Fibroblast of skin of left biceps (primary cell): ENCODE measurements at regions not wholly inside any gene's neighbourhood (a gene's known extent, or its start where the extent isn't known, plus 50 kb on each side); places are given as distances from the start of the nearest gene placed in this dataset.
A peak's percentile ranks its signal among the peaks of the same experiment; 100 is the strongest.
"Not testable (repeated sequence)": the region's sequence is repeated elsewhere in the genome, so short reads cannot be mapped to it uniquely, and the experiment has no call there.

ENCODE experiments used
- DNase-seq, 2 experiments: peaks; one replicate each; pipeline ENCODE4 v3.0.0-alpha.2; 2013; ENCODE audit warnings: low read depth in 2 of 2

DNA sequence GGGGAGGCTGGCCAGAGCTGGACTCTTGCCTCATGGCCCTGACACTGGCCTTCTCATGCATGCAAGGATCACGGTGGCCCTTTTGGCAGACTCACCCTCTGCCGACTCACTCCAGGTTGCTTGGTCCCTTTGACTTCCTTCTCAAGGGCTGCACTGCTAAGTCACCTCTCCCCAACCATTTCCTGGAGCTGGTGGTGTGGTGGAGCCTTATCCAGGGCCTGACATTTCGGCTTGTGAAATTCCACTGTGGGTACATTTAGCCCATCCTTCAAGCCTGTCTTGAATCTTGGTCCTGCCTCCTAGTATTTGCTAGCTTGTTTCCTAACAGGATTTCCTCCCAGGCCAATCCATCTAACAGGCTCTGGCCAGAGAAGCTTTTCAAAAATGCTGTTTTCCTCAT, 52.6 kb upstream of the JUN start:
- DNase-seq: no peak

DNA sequence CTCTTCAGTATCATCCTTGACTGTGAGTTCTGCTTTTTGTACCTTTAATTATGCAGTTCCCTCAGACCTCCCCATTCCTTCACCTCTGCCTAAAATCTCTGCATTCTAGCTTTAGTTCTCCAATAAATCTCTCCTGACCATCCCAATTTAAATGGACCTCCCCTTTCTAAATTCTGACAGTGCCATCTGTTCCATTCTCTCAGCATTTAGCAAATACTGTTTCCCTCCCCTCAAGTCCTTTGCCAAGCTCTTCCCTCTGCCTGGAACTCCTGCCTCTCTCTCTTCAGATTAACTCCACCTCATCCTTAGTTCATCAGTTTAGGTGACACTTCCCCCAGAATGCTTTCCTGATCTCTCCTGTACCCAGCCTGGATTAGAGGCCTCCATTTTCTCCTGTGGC, 54.0 kb upstream of the JUN start:
- DNase-seq: no peak

DNA sequence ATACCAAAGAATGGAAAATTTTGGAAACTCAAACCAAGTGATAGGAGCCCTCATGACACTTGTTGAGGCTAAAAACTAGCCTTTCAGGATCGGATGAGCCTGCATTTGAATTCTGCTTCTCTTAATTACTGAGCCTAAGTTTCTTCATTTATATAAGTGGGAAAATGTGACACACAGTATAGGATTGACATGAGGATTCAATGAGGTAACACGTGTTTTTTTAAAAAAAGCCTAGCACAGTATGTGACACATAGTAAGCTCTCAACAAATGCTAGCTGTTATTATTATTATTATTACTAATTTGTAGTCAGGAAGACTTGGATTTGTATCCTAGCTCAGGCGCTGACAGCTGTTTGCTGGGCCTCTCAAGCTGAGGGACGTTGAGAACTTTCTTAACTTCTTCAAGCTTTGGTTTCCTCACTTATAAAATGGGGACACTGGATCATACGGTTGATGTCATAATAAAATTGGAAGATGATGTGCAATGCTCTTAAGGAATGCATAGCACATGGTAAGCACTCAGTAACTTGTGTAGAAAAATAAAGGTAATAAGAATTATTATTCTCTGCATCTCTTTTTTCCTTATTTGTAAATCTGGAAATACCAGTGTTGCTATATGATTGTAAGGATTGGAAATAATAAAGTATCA, 55.4 kb upstream of the JUN start:
- DNase-seq: no peak

DNA sequence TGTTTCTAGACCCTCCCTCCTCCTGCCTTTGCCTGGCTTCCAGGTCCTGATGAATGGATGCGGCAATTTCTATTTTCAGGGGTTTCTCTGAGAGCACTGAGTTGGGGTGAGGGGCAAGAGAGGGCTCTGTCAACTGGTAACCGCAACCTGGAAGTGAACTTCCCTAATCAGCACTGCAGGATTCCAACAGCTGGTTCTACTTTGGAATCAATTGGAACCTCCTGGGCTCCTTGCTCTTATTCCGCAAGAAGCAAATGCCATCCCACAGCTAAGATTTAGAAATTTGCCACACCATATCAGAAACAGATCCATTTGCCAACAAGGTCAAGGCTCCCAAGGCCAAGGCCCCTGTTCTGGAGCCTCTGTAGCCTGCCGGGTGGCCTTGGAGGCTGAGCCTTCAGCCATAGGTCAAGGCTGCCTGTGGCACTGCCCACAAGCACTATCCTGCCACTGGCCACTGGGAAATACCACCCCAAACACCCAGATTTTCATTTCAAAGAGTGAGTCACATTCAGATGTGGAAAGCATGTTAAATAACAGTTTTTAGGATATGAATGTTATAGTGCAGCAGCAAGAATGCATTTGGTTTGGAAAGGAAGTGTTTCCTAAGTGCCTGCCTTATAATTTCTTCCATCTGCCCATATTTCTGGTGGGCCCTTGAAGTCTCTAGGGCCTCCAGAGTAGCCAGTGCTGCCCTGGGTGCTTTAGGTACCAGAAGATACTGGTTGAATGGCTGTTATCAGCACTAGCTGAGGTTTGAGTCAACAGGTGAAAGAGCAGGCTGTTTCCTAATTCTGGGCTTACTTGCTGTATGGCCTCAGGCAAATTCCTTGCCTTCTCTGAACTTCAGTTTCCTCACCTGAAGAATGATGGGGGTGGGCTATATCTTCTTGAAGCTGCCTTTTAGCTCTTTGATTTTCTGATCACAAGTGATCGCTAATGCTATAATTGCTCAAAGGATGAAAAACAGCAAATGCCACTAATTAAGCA, 56.3 kb upstream of the JUN start:
- DNase-seq: peak in 1 of 2 experiments; percentile 49

DNA sequence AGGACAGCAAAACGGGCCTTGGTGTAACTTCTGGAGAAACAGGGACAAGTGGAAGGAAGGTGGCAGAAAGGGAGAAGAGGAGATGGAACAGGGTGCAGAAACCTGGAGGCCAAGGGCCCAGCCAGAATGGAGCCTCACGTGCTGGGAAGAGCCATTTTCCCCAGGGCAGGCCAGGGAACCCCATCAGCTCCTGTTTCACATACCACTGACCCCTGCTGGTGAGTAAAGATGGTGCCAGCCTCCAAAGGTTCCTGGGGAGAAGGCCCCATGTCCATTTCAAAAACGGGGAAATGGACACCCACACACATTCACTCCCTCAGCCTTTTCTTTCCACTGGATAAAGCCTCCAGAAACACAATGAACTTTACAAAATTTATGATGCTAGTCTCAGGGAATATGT, 57.6 kb upstream of the JUN start:
- DNase-seq: no peak

DNA sequence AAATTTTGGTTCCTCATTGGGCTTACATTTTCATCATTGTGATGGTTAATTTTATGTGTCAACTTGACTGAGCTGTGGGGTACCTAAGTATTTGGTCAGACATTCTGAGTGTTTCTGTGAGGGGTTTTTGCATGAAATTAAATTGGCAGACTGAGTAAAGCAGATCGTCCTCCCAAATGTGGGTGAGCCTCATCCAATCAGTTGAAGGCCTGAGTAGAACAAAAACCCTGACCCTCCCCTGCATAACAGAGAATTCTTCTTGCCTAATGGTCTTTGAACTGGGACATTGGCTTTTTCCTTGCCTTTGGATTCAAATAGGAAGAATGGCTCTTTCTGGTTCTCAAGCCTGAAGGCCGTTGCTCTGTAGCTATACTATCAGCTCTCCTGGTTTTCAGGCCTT, 59.1 kb upstream of the JUN start:
- no peak for DNase-seq

DNA sequence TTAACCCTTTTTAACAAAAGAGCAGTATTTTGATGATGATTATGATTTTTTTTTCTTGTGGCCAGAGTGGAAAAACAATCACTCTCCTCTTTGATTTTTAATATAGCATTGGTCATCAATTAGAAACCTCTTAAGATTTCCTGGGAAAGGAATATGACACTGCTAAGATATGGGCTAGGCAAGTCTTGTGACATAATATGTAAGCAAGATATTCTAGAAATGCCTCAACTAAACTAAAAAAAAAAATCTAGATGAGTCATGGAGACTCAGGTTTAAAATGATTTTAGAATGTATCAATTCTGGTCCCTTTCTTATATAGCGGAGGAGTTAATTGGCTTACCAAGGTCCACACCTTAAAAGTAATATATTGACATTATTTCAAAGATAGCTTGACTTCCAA, 60.3 kb upstream of the JUN start:
- DNase-seq: no peak

DNA sequence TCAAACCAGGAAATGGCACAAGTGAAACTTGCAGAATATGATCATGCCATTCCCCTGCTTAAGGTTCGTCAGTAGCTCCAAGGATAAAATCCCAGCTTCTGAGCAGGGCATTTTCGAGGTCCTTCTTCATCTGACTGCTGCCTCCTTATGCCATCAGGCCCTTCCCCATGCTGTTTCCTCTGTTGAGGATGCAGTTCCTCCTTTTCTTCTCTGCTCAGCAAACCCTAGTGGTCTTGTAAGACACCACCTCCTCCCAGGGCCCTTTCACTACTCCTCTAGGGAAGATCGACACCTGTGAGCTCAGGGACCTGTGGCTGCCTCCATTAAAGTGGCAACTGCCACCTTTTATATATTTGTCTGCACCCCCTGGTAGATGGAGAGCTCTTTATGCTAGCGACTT, 62.1 kb upstream of the JUN start:
- DNase-seq: no peak

DNA sequence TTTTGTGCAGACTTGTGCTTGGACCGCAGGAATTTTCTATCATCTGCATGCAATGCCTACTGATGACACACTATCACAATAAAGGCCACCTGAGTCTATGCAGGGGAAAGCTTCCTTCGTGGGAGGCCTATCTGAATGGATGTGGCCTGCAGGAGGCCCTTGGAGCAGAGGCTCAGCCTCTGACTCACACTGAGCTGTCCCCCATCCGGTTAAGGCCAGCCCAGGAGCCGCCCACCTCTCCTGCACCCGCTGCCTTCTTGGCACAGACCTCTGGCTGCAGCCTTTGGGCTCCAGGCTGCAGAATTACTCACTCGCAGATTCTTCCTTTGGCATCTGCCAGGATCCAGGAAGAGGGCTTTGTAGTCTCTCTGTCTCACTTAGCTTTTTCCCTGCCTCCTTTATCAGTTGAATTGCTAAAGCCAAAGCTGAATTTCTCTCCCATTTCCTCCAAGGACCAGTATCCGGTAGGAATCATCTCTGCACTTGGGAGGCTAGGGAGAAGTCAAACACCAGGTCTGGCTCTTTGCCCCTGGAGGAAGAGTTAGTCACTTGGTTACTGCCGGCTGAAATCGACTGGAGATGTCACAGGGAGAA, 65.1 kb upstream of the JUN start:
- peak; percentile 94 to 95 for DNase-seq

DNA sequence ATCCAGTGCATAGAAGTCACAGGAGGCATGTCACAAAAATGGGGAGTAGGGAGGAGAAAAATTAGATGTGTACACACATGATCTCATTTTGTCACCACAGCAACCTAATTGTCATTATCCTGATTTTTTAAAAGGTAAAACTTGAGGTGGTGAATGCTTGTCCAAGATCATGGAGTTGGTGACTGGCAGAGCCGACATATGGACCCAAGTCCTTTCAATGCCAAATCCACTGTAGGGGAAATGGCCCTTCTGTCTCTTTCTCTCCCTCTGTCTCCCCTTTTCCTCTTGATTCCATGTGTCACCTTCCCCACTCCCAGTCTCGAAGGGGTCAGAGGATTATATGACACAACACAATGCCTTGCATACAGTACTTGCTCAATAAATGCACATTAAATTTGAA, 65.7 kb upstream of the JUN start:
- DNase-seq: no peak

DNA sequence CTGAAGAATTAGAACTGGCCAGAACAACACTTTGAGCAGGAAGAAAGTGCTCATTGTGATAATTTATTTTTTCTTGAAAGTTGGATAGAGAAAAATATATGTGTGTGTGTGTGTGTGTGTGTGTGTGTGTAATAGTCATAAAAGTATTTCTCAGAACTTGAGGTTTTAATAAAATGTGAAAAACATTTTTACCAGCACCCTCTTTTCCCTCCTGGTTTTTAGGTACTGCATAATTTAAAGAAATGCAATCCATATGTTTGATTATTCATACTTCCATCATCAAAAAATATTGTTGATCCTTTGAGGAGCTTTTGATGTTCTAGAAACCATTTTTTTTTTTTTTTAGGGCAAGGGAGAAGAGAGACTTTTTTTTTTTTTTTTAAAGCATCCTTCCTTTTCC, 66.8 kb upstream of the JUN start:
- DNase-seq: peak; percentile 59 to 80

DNA sequence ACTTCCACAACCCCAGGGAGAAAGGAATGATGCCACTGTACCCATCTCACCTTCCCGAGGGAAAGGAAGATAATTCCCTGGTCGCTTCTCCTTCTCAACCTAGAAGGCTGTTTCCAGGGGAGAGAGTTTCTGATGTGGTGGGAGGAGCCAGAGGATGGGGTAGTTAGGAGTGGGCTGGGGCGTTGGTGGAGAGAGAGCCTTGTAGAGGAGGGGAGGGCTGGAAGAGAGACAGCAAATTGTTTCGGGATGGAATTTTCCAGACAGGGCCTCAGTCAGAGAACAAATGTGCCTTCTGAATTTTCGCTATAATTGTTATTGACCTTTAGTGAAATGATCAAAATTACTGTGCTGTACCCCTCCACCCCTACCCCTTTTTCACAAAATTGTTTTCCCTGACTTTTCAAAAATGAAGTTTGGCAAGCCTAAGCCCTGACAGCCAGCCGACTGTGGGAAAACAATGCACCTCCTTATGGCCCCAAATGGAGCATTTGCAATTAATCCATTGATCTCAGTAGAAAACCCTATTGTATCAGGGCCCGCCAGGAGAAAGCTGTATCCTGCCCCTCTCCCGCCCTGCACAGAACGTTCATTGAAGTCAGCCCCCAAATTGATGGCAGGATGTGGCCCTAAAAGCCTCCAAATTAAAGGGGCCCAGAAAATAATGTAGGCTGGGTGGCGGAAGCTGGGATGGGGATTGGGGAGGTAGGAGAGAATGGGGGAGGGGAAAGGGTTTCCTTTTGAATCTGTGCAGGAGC, 69.1 kb upstream of the JUN start:
- no peak for DNase-seq

DNA sequence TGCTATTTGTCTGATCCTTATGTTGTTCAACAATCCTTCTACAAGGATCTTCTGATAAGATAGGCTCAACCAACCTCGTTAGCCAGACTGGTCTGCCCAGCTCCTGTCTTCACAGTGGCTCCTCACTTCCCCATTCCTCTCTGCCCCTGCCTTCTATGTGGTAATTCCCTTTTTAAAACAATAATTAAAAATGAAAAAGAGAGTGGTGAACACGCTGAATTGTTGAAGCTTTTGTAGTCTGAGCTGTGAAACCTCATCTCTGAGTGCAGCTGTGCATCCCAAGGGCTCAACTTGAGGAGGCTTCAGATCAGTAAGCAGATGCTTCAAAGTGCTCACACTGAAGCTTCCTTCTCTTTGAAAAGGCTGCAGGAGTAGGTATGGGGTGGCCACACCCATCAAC, 70.7 kb upstream of the JUN start:
- DNase-seq: no peak

DNA sequence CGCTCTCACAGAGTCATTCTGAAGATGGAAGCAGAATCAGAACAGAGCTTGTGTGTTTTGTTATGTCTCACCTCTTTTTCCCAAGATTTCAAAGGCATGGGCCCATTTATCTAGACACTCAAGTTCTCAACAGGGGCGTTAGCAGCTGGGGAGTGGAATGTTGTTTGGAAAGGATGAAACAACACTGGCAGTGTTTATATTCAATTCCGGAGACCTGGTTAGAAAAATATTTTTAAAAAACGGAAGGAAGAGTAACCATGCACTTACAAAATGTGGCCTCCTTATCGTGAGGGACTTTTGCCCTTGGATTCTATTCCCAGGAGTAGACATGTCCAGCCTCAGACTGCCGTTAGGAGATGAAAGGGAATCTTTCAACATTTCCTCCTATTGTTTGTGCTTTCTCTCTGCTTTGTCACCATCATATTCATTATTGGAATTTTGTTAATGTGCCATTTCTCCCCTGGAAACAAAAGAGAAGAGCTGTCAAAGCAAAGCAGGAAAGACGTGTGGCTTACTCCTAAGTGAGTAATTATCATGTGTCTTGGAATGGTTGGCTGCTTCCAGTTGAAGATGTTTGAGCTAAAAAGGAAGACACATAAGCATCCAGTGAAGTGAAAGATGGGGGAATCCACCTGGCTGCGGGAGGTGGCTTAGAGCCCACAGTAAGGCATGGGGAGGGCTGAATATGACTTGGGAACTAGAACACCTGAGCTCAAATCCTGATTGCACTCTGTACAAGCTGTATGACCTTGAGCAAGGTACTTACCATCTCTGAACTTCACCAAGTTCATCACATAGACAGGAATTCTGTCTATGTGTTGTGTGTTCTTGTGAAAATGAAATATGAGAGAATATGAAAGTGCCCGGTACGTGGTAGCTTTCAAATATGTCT, 71.7 kb upstream of the JUN start:
- DNase-seq: no peak

DNA sequence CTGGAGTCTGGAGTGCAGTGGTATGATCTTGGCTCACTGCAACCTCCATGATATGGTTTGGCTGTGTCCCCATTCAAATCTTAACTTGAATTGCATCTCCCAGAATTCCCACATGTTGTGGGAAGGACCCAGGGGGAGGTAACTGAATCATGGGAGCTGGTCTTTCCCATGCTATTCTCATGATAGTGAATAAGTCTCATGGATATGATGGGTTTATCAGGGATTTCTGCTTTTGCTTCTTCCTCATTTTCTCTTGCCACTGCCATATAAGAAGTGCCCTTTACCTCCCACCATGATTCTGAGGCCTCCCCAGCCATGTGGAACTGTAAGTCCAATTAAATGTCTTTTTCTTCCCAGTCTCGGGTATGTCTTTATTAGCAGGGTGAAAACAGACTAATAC, 72.4 kb upstream of the JUN start:
- not testable (repeated sequence) for DNase-seq

DNA sequence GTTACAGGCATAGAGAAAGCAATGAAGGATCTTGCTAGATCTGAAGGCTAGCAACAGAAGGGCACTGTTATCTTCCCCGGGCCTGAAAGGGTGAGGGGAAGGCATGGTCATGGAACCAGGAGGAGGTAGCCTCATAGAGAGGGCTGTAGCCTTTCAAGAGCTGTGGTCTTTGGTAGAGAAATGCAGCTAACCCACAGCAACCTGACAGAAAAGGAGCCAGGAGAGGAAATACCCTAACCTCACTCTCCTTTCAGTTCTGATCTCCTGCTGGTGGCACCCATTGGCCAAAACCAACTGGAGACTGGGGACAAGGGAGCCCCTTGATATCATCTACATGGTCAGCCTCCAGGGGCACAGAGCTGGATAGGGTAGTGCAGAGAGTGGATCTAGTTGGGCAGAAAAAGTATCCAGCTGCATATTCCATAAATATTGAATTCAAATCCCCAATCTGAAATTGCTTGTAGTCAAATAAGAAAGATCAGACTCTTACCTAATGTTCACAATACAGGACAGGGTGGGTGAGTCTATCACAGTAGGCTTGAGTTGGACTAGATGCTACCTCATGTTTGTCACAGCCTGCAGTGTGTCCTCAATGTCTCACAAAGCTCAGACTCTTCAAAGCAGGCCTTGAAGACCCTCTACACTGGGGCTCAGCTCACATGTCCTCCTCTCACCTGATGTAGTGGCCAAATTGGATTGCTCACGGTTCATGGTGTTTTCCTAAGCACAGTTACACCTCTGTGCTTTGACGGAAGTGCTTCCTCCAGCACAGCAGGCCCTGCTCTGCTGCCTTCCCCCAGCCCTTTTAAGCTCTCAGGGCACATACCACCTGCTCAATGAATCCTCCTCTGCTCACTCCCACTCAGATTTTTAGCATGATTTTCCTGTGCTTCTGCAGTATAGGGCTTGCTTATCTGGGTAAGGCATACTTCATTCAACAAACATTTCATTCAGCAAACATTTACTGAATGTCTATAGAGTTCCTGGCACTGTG, 74.1 kb upstream of the JUN start:
- no peak for DNase-seq

DNA sequence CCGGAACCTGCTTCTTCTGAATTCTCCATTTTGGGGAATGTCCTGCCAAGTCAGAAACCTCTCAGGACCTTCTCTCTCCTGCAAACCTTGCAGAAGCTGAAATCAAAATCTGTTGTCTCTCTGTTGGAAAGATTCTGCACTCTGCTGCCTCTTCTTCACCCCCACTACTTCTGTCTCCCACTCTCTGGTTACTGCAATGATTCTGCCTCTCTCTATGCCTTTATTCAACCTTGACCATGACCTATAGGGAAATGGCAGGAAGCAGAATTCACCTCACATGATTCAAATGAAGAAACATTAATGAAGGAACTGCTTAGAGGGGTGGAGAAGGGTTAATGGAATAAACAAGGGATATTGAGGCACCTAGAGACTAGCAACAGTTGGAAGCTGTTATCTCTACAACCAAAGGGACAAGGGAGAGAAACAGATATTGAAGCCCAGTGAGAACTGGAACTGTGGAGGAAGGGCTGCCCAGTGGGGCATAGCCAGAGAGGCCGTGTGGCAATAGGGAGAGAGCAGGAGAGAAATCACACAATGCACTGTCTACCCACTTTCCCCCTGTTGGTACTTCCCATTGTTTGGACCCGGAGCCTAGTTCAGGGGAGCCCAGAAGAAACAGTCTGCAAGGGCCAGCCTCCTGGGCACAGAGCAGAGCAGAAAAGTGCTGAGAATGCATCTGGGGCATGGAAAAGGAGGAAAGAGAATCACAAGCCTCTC, 76.1 kb upstream of the JUN start:
- DNase-seq: no peak

DNA sequence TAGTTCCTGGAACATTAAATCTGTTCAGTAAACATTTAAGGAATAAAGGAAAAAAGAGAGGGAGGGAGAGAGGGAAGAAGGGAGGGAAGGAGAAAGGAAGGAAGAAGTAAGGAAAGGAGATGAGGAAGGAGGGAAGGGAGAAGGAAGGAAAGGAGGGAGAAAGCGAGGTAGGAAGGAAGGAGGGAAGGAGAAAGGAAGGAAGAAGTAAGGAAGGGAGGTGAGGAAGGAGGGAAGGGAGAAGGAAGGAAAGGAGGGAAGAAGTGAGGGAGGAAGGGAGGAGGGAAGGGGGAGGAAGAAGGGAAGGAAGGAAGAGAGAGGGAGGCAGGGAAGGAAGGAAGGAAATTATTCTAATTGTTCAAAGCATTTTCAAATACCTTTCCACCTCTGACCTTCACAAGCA, 77.2 kb upstream of the JUN start:
- DNase-seq: no peak

DNA sequence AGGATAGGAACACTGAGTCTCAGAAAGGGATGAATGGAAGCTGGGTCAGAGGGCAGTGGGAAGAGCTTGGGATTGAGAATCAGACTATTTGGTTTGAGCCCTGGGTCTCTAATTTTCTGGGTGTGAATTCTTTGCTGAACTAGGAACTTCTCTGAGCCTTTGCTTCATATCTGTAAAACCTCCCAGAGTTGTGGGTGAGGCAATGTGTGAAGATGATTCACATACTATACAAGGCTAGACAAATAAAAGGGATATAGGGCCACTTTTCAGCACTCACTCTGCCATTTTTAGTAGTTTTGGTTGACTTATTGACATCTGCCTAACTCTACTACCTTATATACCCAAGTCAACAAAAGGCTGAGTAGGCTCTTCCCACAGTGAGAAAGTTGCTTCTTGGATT, 77.7 kb upstream of the JUN start:
- DNase-seq: no peak
